MM.1S (cell line): ENCODE measurements at regions not wholly inside any gene's neighbourhood (a gene's known extent, or its start where the extent isn't known, plus 50 kb on each side); places are given as distances from the start of the nearest gene placed in this dataset.

ENCODE experiments used
- CTCF ChIP-seq: fragments of 300-600 bp; sonication (generic); IDR thresholded peaks from 2 replicates; pipeline ENCODE4 v1.5.1; 2016; ENCODE audit warnings: antibody characterized with exemption, low read length, mixed read lengths
- EZH2 ChIP-seq: fragments of 300-600 bp; sonication (generic); optimal IDR thresholded peaks from 2 replicates; pipeline ENCODE3; 2017; ENCODE audit warnings: low read depth, mild to moderate bottlenecking, antibody characterized with exemption, low read length, mixed read lengths
- EZH2phosphoT487 ChIP-seq: fragments of 300-600 bp; sonication (generic); IDR thresholded peaks from 2 replicates; pipeline ENCODE4 v1.6.1; 2018; ENCODE audit warnings: antibody characterized with exemption, low read length

- TF ChIP-seq EZH2phosphoT487 = no peak
- TF ChIP-seq CTCF = no peak
- no peak for TF ChIP-seq EZH2
Observed at GRCh38 chr13:54640719-54641118, 1612.1 kb downstream of the OLFM4 start.
